ENCODE measurements at regions not wholly inside any gene's neighbourhood (a gene's known extent, or its start where the extent isn't known, plus 50 kb on each side); places are given as distances from the start of the nearest gene placed in this dataset.

- ATAC-seq (no peak), DNase-seq (no peak)
- POLR2A ChIA-PET = no interaction called here
- H3K4me3 Mint-ChIP-seq = no peak overlapping the region
- no peaks in the 10 kb centered on the region for H3K4me1 Mint-ChIP-seq
- intact Hi-C loops (cut with DNase I, micrococcal nuclease) = no loop called here
- H3K36me3 Mint-ChIP-seq (ENCODE audit: low read depth) = peaks cover 6% of the 10 kb centered on the region
- CTCF ChIA-PET = no interaction called here
- H3K9me3 Mint-ChIP-seq (ENCODE audit: low read depth) = peaks cover 12% of the 10 kb centered on the region
- peaks cover 13% of the 10 kb centered on the region for H3K27me3 Mint-ChIP-seq
- H3K27ac Mint-ChIP-seq = no peak overlapping the region
Measured at GRCh38 chr13:33710924-33711323, 107.0 kb upstream of the RFC3 start.

GRCh38 chr13:33711436-33711835 lies 106.5 kb upstream of the RFC3 start:
- no peak overlapping the region for H3K27ac Mint-ChIP-seq
- POLR2A ChIA-PET = no interaction called here
- peaks cover 12% of the 10 kb centered on the region for H3K27me3 Mint-ChIP-seq
- CTCF ChIA-PET = no interaction called here
- H3K4me1 Mint-ChIP-seq = no peaks in the 10 kb centered on the region
- no peak for ATAC-seq
- DNase-seq = no peak
- intact Hi-C loops (cut with DNase I, micrococcal nuclease) = no loop called here
- H3K9me3 Mint-ChIP-seq (ENCODE audit: low read depth) = peaks cover 11% of the 10 kb centered on the region
- H3K36me3 Mint-ChIP-seq (ENCODE audit: low read depth) = peaks cover 6% of the 10 kb centered on the region
- H3K4me3 Mint-ChIP-seq = no peak overlapping the region

GRCh38 chr13:33717775-33718174 lies 100.2 kb upstream of the RFC3 start:
- no peak overlapping the region for H3K27ac Mint-ChIP-seq

GRCh38 chr13:33721724-33722123 lies 96.2 kb upstream of the RFC3 start:
- ATAC-seq (no peak), DNase-seq (no peak)
- Mint-ChIP-seq H3K36me3 (ENCODE audit: low read depth) (no peaks in the 10 kb centered on the region), H3K27me3 (no peaks in the 10 kb centered on the region), H3K27ac (peak overlapping the region; percentile 77), H3K4me1 (peaks cover 25% of the 10 kb centered on the region), H3K9me3 (ENCODE audit: low read depth) (no peaks in the 10 kb centered on the region), H3K4me3 (no peak overlapping the region)
- intact Hi-C loops (cut with DNase I, micrococcal nuclease) = loop anchor here (1.0 to 10.0 kb wide), 8 partner anchors 42 to 1443 kb away; partner anchors contain the start of gene PDS5B (in 1 of the 2)
- CTCF ChIA-PET = interaction anchor here (0.6 to 1.1 kb wide), 3 partner anchors 86 to 153 kb away, joined by 3 to 4 read pairs (median 3); no protein-coding TSS in a partner anchor
- POLR2A ChIA-PET = interaction anchor here (0.7 kb wide), 1 partner anchor 90 kb away, joined by 3 read pairs; no protein-coding TSS in a partner anchor

More at GRCh38 chr13:33717775-33718174, 100.2 kb upstream of the RFC3 start:
- peaks cover 5% of the 10 kb centered on the region for H3K9me3 Mint-ChIP-seq (ENCODE audit: low read depth)
- DNase-seq (no peak), ATAC-seq (no peak)
- ChIA-PET CTCF (interaction anchor here (0.7 kb wide), 1 partner anchor 31 kb away, joined by 4 read pairs; no protein-coding TSS in a partner anchor), POLR2A (no interaction called here)
- peaks cover 14% of the 10 kb centered on the region for H3K4me1 Mint-ChIP-seq
- H3K27me3 Mint-ChIP-seq = peaks cover 5% of the 10 kb centered on the region
- no peaks in the 10 kb centered on the region for H3K36me3 Mint-ChIP-seq (ENCODE audit: low read depth)
- intact Hi-C loops (cut with DNase I, micrococcal nuclease) = no loop called here
- no peak overlapping the region for H3K4me3 Mint-ChIP-seq

- no peaks in the 10 kb centered on the region for H3K9me3 Mint-ChIP-seq (ENCODE audit: low read depth)
- H3K4me3 Mint-ChIP-seq = no peak overlapping the region
- no peaks in the 10 kb centered on the region for H3K36me3 Mint-ChIP-seq (ENCODE audit: low read depth)
- peak; percentile 21 for ATAC-seq
- POLR2A ChIA-PET = interaction anchor here (0.7 to 1.0 kb wide), 2 partner anchors 43 to 89 kb away, joined by 3 read pairs; no protein-coding TSS in a partner anchor
- no peaks in the 10 kb centered on the region for H3K27me3 Mint-ChIP-seq
- no peak for DNase-seq
- CTCF ChIA-PET = interaction anchor here (0.6 to 3.0 kb wide), 9 partner anchors 11 to 1136 kb away, joined by 3 to 30 read pairs (median 5); partner anchors contain the start of gene PDS5B
- H3K27ac Mint-ChIP-seq = peak overlapping the region; percentile 53
- H3K4me1 Mint-ChIP-seq = peaks cover 25% of the 10 kb centered on the region
- intact Hi-C loops (cut with DNase I, micrococcal nuclease) = loop anchor here (1.0 to 10.0 kb wide), 8 partner anchors 43 to 1442 kb away; partner anchors contain the start of gene PDS5B (in 1 of the 2)
Measured at GRCh38 chr13:33722216-33722915, 95.6 kb upstream of the RFC3 start.

GRCh38 chr13:33723365-33723764 lies 94.6 kb upstream of the RFC3 start:
- peak overlapping the region; percentile 87 for H3K27ac Mint-ChIP-seq
- intact Hi-C loops (cut with DNase I, micrococcal nuclease) = loop anchor here (1.0 to 10.0 kb wide), 11 partner anchors 44 to 1441 kb away; partner anchors contain the start of gene PDS5B (in 1 of the 2)
- DNase-seq (no peak), ATAC-seq (peak; percentile 12)
- H3K27me3 Mint-ChIP-seq = no peaks in the 10 kb centered on the region
- peaks cover 25% of the 10 kb centered on the region for H3K4me1 Mint-ChIP-seq
- no peak overlapping the region for H3K4me3 Mint-ChIP-seq
- POLR2A ChIA-PET = no interaction called here
- H3K36me3 Mint-ChIP-seq (ENCODE audit: low read depth) = no peaks in the 10 kb centered on the region
- H3K9me3 Mint-ChIP-seq (ENCODE audit: low read depth) = no peaks in the 10 kb centered on the region
- CTCF ChIA-PET = interaction anchor here (0.5 to 3.0 kb wide), 17 partner anchors 10 to 1137 kb away, joined by 3 to 30 read pairs (median 4); partner anchors contain the start of gene PDS5B

GRCh38 chr13:33723772-33724435 lies 94.0 kb upstream of the RFC3 start:
- intact Hi-C loops (cut with DNase I, micrococcal nuclease) = loop anchor here (1.0 to 10.0 kb wide), 12 partner anchors 45 to 1441 kb away; partner anchors contain the start of gene PDS5B (in 1 of the 2)
- ATAC-seq (peak; percentile 90), DNase-seq (peak; percentile 81)
- H3K9me3 Mint-ChIP-seq (ENCODE audit: low read depth) = no peaks in the 10 kb centered on the region
- H3K4me1 Mint-ChIP-seq = peaks cover 30% of the 10 kb centered on the region
- H3K36me3 Mint-ChIP-seq (ENCODE audit: low read depth) = no peaks in the 10 kb centered on the region
- no peaks in the 10 kb centered on the region for H3K27me3 Mint-ChIP-seq
- H3K27ac Mint-ChIP-seq = peak overlapping the region; percentile 87
- CTCF ChIA-PET = interaction anchor here (0.7 to 3.0 kb wide), 25 partner anchors 9 to 1138 kb away, joined by 3 to 30 read pairs (median 4); partner anchors contain the start of gene PDS5B
- H3K4me3 Mint-ChIP-seq = no peak overlapping the region
- POLR2A ChIA-PET = interaction anchor here (0.6 kb wide), 1 partner anchor 1080 kb away, joined by 5 read pairs; no protein-coding TSS in a partner anchor

GRCh38 chr13:33725340-33725739 lies 92.6 kb upstream of the RFC3 start:
- Mint-ChIP-seq H3K4me1 (peaks cover 30% of the 10 kb centered on the region), H3K4me3 (no peak overlapping the region), H3K9me3 (ENCODE audit: low read depth) (no peaks in the 10 kb centered on the region), H3K27ac (no peak overlapping the region), H3K27me3 (no peaks in the 10 kb centered on the region), H3K36me3 (ENCODE audit: low read depth) (no peaks in the 10 kb centered on the region)
- DNase-seq (no peak), ATAC-seq (no peak)
- intact Hi-C loops (cut with DNase I, micrococcal nuclease) = loop anchor here in 1 of 2 experiments (10.0 kb wide), 3 partner anchors 361 to 1439 kb away; no protein-coding TSS in a partner anchor
- ChIA-PET CTCF (interaction anchor here (0.8 to 3.0 kb wide), 6 partner anchors 8 to 845 kb away, joined by 3 to 30 read pairs (median 7); no protein-coding TSS in a partner anchor), POLR2A (no interaction called here)

- Mint-ChIP-seq H3K4me3 (no peak overlapping the region), H3K9me3 (ENCODE audit: low read depth) (no peaks in the 10 kb centered on the region), H3K27me3 (no peaks in the 10 kb centered on the region), H3K27ac (no peak overlapping the region), H3K4me1 (peaks cover 17% of the 10 kb centered on the region), H3K36me3 (ENCODE audit: low read depth) (no peaks in the 10 kb centered on the region)
- CTCF ChIA-PET = no interaction called here
- no peak for ATAC-seq
- intact Hi-C loops (cut with DNase I, micrococcal nuclease) = loop anchor here in 1 of 2 experiments (10.0 kb wide), 3 partner anchors 363 to 1437 kb away; no protein-coding TSS in a partner anchor
- POLR2A ChIA-PET = no interaction called here
- no peak for DNase-seq
Measured at GRCh38 chr13:33727297-33728083, 90.5 kb upstream of the RFC3 start.

GRCh38 chr13:33728271-33729037 lies 89.5 kb upstream of the RFC3 start:
- ATAC-seq (peak; percentile 53), DNase-seq (peak; percentile 6)
- Mint-ChIP-seq H3K27me3 (no peaks in the 10 kb centered on the region), H3K4me3 (no peak overlapping the region), H3K4me1 (peaks cover 9% of the 10 kb centered on the region), H3K9me3 (ENCODE audit: low read depth) (no peaks in the 10 kb centered on the region), H3K27ac (no peak overlapping the region), H3K36me3 (ENCODE audit: low read depth) (no peaks in the 10 kb centered on the region)
- ChIA-PET CTCF (interaction anchor here (0.7 to 1.2 kb wide), 3 partner anchors 185 to 500 kb away, joined by 3 to 4 read pairs (median 4); no protein-coding TSS in a partner anchor), POLR2A (no interaction called here)
- intact Hi-C loops (cut with DNase I, micrococcal nuclease) = loop anchor here in 1 of 2 experiments (10.0 kb wide), 3 partner anchors 364 to 1436 kb away; no protein-coding TSS in a partner anchor
